ENCODE measurements at regions not wholly inside any gene's neighbourhood (a gene's known extent, or its start where the extent isn't known, plus 50 kb on each side); places are given as distances from the start of the nearest gene placed in this dataset.
A peak's percentile ranks its signal among the peaks of the same experiment; 100 is the strongest.
"Not testable (repeated sequence)": the region's sequence is repeated elsewhere in the genome, so short reads cannot be mapped to it uniquely, and the experiment has no call there.

GRCh38 chr2:142729814-142730213 lies 147.7 kb upstream of the KYNU start:
- H3K27me3 ChIP-seq (replicated peaks; ENCODE audit: control insufficient read depth, insufficient read depth, low read length); H3K4me1 ChIP-seq (ENCODE audit: control insufficient read depth, insufficient read depth, low read length); H3K9me3 ChIP-seq (ENCODE audit: control insufficient read depth, low read length); H3K9ac ChIP-seq (ENCODE audit: low read length); H3K4me3 ChIP-seq (ENCODE audit: low read length); H3K36me3 ChIP-seq (ENCODE audit: control insufficient read depth, insufficient read depth, low read length, severe bottlenecking); DNase-seq (ENCODE audit: low read depth): not testable (repeated sequence)

- not testable (repeated sequence) for H3K9me3 ChIP-seq (ENCODE audit: control insufficient read depth, low read length); H3K9ac ChIP-seq (ENCODE audit: low read length); H3K36me3 ChIP-seq (ENCODE audit: control insufficient read depth, insufficient read depth, low read length, severe bottlenecking); H3K4me3 ChIP-seq (ENCODE audit: low read length); H3K4me1 ChIP-seq (ENCODE audit: control insufficient read depth, insufficient read depth, low read length); H3K27me3 ChIP-seq (replicated peaks; ENCODE audit: control insufficient read depth, insufficient read depth, low read length); DNase-seq (ENCODE audit: low read depth)
Observed at GRCh38 chr2:142727821-142728478, 149.5 kb upstream of the KYNU start.

GRCh38 chr2:142725386-142725785 lies 152.1 kb upstream of the KYNU start:
- no peaks in the 10 kb centered on the region for H3K36me3 ChIP-seq (ENCODE audit: control insufficient read depth, insufficient read depth, low read length, severe bottlenecking)
- no peaks in the 10 kb centered on the region for H3K9me3 ChIP-seq (ENCODE audit: control insufficient read depth, low read length)
- H3K27me3 ChIP-seq (replicated peaks; ENCODE audit: control insufficient read depth, insufficient read depth, low read length) = no peaks in the 10 kb centered on the region
- no peak overlapping the region for H3K4me3 ChIP-seq (ENCODE audit: low read length)
- H3K9ac ChIP-seq (ENCODE audit: low read length) = no peak overlapping the region
- no peak for DNase-seq (ENCODE audit: low read depth)
- H3K4me1 ChIP-seq (ENCODE audit: control insufficient read depth, insufficient read depth, low read length) = no peaks in the 10 kb centered on the region

GRCh38 chr2:142724713-142725349 lies 152.6 kb upstream of the KYNU start:
- Histone ChIP-seq H3K4me1 (ENCODE audit: control insufficient read depth, insufficient read depth, low read length) (no peaks in the 10 kb centered on the region), H3K4me3 (ENCODE audit: low read length) (no peak overlapping the region), H3K9ac (ENCODE audit: low read length) (no peak overlapping the region), H3K27me3 (replicated peaks; ENCODE audit: control insufficient read depth, insufficient read depth, low read length) (no peaks in the 10 kb centered on the region), H3K36me3 (ENCODE audit: control insufficient read depth, insufficient read depth, low read length, severe bottlenecking) (no peaks in the 10 kb centered on the region), H3K9me3 (ENCODE audit: control insufficient read depth, low read length) (no peaks in the 10 kb centered on the region)
- DNase-seq (ENCODE audit: low read depth) = no peak

GRCh38 chr2:142724186-142724585 lies 153.3 kb upstream of the KYNU start:
- Histone ChIP-seq H3K4me1 (ENCODE audit: control insufficient read depth, insufficient read depth, low read length) (no peaks in the 10 kb centered on the region), H3K4me3 (ENCODE audit: low read length) (no peak overlapping the region), H3K9me3 (ENCODE audit: control insufficient read depth, low read length) (no peaks in the 10 kb centered on the region), H3K9ac (ENCODE audit: low read length) (no peak overlapping the region), H3K36me3 (ENCODE audit: control insufficient read depth, insufficient read depth, low read length, severe bottlenecking) (no peaks in the 10 kb centered on the region), H3K27me3 (replicated peaks; ENCODE audit: control insufficient read depth, insufficient read depth, low read length) (no peaks in the 10 kb centered on the region)
- DNase-seq (ENCODE audit: low read depth) = no peak

- Histone ChIP-seq H3K4me3 (ENCODE audit: low read length) (no peak overlapping the region), H3K4me1 (ENCODE audit: control insufficient read depth, insufficient read depth, low read length) (no peaks in the 10 kb centered on the region), H3K27me3 (replicated peaks; ENCODE audit: control insufficient read depth, insufficient read depth, low read length) (no peaks in the 10 kb centered on the region), H3K36me3 (ENCODE audit: control insufficient read depth, insufficient read depth, low read length, severe bottlenecking) (no peaks in the 10 kb centered on the region), H3K9me3 (ENCODE audit: control insufficient read depth, low read length) (no peaks in the 10 kb centered on the region), H3K9ac (ENCODE audit: low read length) (no peak overlapping the region)
- no peak for DNase-seq (ENCODE audit: low read depth)
Observed at GRCh38 chr2:142723236-142723635, 154.2 kb upstream of the KYNU start.

- peak; percentile 0 for DNase-seq (ENCODE audit: low read depth)
- Histone ChIP-seq H3K9me3 (ENCODE audit: control insufficient read depth, low read length) (no peaks in the 10 kb centered on the region), H3K4me1 (ENCODE audit: control insufficient read depth, insufficient read depth, low read length) (no peaks in the 10 kb centered on the region), H3K27me3 (replicated peaks; ENCODE audit: control insufficient read depth, insufficient read depth, low read length) (no peaks in the 10 kb centered on the region), H3K9ac (ENCODE audit: low read length) (no peak overlapping the region), H3K36me3 (ENCODE audit: control insufficient read depth, insufficient read depth, low read length, severe bottlenecking) (no peaks in the 10 kb centered on the region), H3K4me3 (ENCODE audit: low read length) (no peak overlapping the region)
Observed at GRCh38 chr2:142722569-142722968, 154.9 kb upstream of the KYNU start.

GRCh38 chr2:142722086-142722485 lies 155.4 kb upstream of the KYNU start:
- H3K9ac ChIP-seq (ENCODE audit: low read length) = no peak overlapping the region
- no peak for DNase-seq (ENCODE audit: low read depth)
- no peaks in the 10 kb centered on the region for H3K27me3 ChIP-seq (replicated peaks; ENCODE audit: control insufficient read depth, insufficient read depth, low read length)
- no peaks in the 10 kb centered on the region for H3K9me3 ChIP-seq (ENCODE audit: control insufficient read depth, low read length)
- H3K36me3 ChIP-seq (ENCODE audit: control insufficient read depth, insufficient read depth, low read length, severe bottlenecking) = no peaks in the 10 kb centered on the region
- H3K4me1 ChIP-seq (ENCODE audit: control insufficient read depth, insufficient read depth, low read length) = peaks cover 5% of the 10 kb centered on the region
- no peak overlapping the region for H3K4me3 ChIP-seq (ENCODE audit: low read length)

- H3K36me3 ChIP-seq (ENCODE audit: control insufficient read depth, insufficient read depth, low read length, severe bottlenecking) = no peaks in the 10 kb centered on the region
- DNase-seq (ENCODE audit: low read depth) = no peak
- H3K4me1 ChIP-seq (ENCODE audit: control insufficient read depth, insufficient read depth, low read length) = peaks cover 11% of the 10 kb centered on the region
- no peak overlapping the region for H3K4me3 ChIP-seq (ENCODE audit: low read length)
- no peaks in the 10 kb centered on the region for H3K27me3 ChIP-seq (replicated peaks; ENCODE audit: control insufficient read depth, insufficient read depth, low read length)
- no peak overlapping the region for H3K9ac ChIP-seq (ENCODE audit: low read length)
- H3K9me3 ChIP-seq (ENCODE audit: control insufficient read depth, low read length) = no peaks in the 10 kb centered on the region
Observed at GRCh38 chr2:142721015-142721414, 156.4 kb upstream of the KYNU start.

- H3K27me3 ChIP-seq (replicated peaks; ENCODE audit: control insufficient read depth, insufficient read depth, low read length) = no peaks in the 10 kb centered on the region
- no peaks in the 10 kb centered on the region for H3K9me3 ChIP-seq (ENCODE audit: control insufficient read depth, low read length)
Observed at GRCh38 chr2:142718576-142719155, 158.8 kb upstream of the KYNU start.

GRCh38 chr2:142716463-142717242 lies 160.8 kb upstream of the KYNU start:
- DNase-seq (ENCODE audit: low read depth) = no peak
- H3K27me3 ChIP-seq (replicated peaks; ENCODE audit: control insufficient read depth, insufficient read depth, low read length) = no peaks in the 10 kb centered on the region
- peaks cover 11% of the 10 kb centered on the region for H3K4me1 ChIP-seq (ENCODE audit: control insufficient read depth, insufficient read depth, low read length)
- no peaks in the 10 kb centered on the region for H3K9me3 ChIP-seq (ENCODE audit: control insufficient read depth, low read length)
- no peaks in the 10 kb centered on the region for H3K36me3 ChIP-seq (ENCODE audit: control insufficient read depth, insufficient read depth, low read length, severe bottlenecking)
- no peak overlapping the region for H3K4me3 ChIP-seq (ENCODE audit: low read length)
- no peak overlapping the region for H3K9ac ChIP-seq (ENCODE audit: low read length)

More at GRCh38 chr2:142718576-142719155, 158.8 kb upstream of the KYNU start:
- DNase-seq (ENCODE audit: low read depth) = no peak
- Histone ChIP-seq H3K36me3 (ENCODE audit: control insufficient read depth, insufficient read depth, low read length, severe bottlenecking) (no peaks in the 10 kb centered on the region), H3K9ac (ENCODE audit: low read length) (no peak overlapping the region), H3K4me1 (ENCODE audit: control insufficient read depth, insufficient read depth, low read length) (peaks cover 11% of the 10 kb centered on the region), H3K4me3 (ENCODE audit: low read length) (no peak overlapping the region)

Data from adipocyte (in vitro differentiated cells).